HUDEP-2 (cell line): ENCODE measurements at regions not wholly inside any gene's neighbourhood (a gene's known extent, or its start where the extent isn't known, plus 50 kb on each side); places are given as distances from the start of the nearest gene placed in this dataset.
A peak's percentile ranks its signal among the peaks of the same experiment; 100 is the strongest.
"Not testable (repeated sequence)": the region's sequence is repeated elsewhere in the genome, so short reads cannot be mapped to it uniquely, and the experiment has no call there.

Experiments
- DNase-seq, 76 experiments: peaks; one replicate each; lab custom pipeline; 2025; ENCODE audit not compliant: unreplicated experiment in 76 of 76; lab: John Stamatoyannopoulos, UW

DNA sequence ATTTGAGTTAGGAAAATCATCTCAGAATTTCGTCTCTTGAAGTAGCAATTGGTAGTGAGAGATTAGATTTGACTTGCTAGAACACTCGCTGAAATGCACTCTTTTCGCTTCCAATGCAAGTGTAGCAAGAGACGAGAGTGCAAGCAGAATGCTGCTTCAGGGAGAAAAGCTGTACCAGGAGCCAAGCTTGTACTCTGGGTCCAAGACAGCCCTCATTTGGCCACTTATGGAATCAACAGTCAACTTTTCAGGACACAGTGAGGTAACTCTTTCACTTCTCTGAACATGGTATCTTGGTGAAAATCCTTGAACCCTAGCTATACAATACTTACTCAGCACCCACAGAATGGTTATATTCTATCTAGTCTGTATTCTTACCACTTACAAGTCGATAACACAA lies 107.6 kb upstream of the TERB2 start:
- DNase-seq: not testable (repeated sequence)

DNA sequence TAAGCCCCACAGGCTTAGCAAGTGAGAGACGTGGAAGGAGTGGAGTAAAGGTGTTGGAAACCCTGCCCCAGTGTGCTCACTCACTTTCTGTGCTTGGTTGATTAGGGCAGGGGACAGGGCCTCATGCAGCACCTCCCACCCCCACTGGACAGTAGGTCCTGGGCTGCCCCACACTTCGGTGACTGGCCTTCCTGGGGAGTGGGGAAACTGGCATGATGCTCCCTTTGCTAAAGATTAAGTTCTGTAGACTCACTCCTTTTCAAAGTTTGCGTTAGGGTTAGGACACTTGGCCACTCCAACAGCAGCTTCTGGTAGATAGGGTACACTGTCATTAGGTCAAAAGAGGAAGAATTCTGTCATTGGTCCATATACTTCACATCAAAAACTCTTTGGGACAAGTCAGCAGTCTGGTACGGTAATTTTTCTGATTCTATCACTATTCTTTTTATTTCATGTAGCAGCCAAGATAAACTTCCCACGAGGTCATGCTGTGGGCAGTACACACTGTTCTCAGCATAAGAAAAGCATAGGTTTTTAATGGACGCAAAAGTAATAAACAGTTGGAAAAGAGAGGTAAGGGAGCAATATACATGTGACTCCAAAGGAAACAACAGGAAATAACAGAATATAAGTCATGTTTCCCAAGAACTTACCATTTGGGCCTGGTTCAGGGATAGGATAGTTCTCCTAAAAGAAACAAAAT lies 106.6 kb upstream of the TERB2 start:
- DNase-seq: not testable (repeated sequence)

DNA sequence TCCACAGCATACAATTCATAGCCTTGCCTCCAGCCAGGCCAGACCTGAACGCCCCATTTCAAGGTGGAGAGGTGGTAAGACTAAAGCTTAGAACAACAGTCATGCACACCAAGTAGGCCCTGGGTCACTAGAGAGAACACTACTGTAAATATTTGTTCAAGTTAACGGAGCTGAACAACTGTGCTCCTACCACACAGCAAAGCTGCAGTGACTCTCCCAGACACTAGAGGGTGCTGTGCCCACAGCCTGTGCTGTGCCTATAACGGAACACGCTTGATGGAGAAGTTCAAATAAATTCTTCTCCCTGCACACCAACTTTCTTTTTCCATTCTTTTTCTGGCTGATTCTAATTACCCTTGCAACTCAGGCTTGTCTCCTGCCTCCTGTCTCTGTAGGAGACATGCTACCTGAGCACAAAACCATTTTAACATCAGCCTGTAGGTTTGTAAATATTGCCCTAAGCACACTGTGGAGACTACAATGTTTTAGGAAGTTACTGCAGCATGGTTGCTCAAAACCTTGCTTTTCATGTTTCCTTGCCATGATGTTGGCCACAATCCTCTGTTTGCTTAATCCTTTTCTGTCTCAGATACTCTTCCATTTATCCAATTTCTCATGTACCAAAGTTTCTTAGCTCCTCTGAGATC lies 103.1 kb upstream of the TERB2 start:
- peak in 60 of 76 experiments; percentile 2 to 78 (median 34) for DNase-seq

DNA sequence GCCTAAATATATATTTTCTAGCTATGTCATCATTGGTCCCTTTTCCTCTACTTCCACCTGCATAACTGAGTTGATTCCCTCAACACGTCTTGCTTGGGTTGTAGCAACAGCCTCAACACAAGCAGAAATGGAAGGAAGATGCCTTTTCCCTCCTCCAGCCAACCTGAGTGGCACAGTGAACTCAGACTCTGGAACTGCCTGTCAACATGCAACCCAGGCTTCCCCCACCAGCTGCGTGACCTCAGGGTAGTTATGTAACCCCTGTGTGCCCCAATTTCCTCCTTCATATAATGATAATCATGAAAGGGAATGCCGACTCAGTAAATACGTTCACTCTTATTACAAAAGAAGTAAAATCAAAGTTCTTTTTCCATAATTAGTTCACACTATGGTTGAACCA lies 101.8 kb upstream of the TERB2 start:
- not testable (repeated sequence) for DNase-seq

DNA sequence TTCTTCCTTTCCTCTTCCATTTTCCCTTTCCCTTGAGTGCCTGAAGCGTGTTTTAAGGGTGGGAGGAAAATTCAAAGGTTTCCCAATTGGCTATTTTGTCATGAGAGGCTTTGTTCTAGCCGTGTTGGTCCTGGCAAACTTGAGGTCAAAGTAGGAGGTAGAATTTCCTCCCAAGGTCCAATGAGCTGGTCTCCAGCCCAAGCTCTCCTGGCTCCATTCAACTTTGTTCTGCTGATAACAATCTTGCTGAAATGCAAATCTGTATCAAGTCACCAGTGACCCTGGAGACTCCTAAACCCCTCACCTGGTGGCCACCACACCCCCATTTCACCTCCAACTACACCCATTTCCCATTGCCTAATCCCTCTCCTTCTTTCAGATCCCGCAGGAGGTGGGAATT lies 100.2 kb upstream of the TERB2 start:
- DNase-seq: not testable (repeated sequence)

DNA sequence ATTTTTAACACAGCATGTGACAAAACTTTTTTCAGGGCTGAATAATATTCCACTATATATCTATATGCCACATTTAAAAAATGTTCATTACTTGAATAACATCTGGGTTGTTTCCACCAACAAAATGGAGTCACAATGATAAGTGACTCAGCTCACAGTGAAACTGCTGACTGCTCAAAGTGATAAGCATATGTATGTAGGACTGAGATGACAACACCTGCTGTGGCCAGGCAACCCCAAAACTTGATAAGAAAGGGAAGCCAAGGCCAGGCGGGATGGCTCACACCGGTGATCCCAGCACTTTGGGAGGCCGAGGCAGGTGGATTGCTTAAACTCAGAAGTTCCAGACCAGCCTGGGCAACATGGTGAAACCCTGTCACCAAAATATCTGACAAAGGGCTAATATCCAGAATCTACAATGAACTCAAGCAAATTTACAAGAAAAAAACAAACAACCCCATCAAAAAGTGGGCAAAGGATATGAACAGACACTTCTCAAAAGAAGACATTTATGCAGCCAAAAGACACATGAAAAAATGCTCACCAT lies 99.2 kb upstream of the TERB2 start:
- DNase-seq: not testable (repeated sequence)

DNA sequence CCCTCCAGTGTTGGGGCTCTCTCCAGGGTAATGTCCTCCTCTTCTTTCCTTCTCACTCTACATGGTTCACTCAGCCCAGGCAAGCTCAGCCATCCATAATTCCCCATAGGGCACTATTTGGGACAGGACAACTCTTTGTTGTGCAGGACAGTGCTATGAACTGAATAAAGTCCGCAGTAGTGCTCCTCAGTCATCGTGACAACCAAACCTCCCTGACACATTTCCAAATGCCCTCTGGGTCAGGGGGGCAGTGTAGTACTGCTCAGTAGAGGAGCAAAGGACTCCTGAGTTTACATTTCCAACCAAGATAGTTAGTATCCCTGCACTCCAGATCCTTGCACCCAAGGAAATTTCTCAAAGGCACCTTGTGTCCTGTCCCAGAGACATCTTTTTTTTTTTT lies 97.4 kb upstream of the TERB2 start:
- not testable (repeated sequence) for DNase-seq

DNA sequence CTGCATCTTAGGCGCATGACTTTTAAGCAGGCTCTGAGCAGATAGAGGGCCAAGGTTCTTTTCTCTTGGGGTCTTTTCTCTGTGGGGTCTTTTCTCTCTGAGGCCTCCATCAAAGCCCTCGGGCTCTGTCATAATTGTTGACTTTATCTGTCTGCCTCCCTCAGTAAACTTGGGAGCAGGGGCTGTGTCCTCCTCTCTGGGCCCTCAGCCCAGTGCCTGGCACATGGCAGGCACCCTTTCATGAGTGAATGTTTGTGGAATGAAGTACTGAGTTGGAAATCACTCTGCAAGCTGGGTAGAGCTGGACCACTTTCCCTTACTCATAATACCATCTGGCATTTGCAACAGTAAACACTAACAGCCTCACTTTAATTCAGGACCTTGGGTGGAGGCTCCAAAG lies 96.3 kb upstream of the TERB2 start:
- peak in 2 of 76 experiments; percentile 1 to 5 for DNase-seq

DNA sequence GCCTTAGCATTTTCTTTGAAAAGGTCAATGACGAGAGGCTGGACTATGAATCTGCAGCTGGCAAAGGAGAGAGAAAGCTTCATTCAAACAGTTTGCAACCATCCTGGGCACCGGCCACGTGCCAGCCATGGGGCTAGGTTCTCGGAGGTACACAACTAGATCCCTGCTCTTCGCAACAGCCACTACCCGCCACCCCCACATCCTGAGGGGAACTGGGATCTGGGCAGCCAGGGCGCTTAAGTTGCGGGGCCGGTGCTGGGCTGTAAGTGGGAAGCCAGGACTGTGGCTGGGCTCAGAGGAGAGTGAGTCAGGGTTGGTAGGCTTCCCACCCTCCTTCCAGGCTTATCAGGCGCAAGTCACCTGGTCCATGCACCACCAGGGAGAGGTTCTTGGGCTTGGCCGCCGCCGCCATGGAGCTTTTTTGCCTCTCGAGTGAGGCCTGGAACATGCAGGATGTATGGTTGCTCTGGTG lies 95.0 kb upstream of the TERB2 start:
- peak in 4 of 76 experiments; percentile 10 to 24 (median 18) for DNase-seq

DNA sequence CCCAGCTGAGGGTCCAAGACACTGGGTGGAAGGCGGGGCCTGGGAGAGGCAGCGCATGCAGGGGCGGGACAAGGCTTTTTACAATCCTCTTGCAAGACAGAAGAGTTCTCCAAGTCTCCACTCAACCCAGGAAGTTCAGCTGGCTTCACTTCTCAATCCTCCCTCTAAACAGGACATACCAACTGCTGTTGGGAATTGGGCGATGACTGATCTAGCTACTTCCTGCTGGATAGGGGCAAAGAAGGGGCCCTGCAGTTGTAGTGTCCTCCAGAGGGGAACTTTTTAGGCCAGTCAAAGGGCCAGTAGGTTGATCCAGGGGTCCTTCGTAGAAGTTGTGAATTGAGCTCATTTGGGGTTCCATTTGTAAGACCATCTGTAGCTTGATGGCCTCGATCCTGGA lies 94.6 kb upstream of the TERB2 start:
- DNase-seq: no peak

DNA sequence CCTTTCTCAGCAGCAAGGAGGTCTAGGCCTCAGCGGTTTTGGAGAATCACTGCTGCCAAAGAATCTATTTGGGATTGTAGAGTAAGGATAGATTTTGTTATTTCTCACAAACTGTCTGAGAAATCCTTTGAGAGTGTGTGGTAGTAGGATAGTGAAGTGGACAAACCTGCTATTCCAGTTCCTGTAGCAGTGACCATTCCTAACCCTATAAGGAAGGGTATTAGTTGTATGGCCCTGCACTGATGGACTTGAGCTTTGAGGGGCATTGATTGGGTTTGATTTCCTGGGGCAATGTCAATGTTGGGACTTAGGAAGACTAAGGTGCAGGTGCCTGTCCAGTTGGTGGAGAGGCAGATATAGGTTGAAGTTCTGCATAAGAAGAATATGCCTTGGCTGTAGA lies 93.6 kb upstream of the TERB2 start:
- not testable (repeated sequence) for DNase-seq

DNA sequence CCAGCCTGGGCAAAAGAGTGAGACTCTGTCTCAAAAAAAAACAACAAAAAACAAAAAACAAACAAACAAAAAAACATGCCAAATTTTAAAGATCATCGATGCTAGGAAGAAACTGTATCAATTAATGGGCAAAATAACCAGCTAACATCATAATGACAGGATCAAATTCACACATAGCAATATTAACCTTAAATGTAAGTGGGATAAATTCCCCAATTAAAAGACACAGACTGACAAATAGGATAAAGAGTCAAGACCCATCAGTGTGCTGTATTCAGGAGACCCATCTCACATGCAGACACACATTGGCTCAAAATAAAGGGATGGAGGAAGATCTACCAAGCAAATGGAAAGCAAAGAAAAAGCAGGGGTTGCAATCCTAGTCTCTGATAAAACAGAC lies 88.4 kb upstream of the TERB2 start:
- not testable (repeated sequence) for DNase-seq

DNA sequence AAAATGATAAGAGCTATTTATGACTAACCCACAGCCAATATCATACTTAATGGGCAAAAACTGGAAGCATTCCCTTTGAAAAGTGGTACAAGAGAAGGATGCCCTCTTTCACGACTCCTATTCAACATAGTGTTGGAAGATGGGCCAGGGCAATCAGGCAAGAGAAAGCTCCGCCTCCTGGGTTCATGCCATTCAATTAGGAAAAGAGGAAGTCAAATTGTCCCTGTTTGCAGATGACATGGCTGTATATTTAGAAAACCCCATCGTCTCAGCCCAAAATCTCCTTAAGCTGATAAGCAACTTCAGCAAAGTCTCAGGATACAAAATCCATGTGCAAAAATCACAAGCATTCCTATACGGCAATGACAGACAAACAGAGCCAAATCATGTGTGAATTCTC lies 86.4 kb upstream of the TERB2 start:
- not testable (repeated sequence) for DNase-seq

DNA sequence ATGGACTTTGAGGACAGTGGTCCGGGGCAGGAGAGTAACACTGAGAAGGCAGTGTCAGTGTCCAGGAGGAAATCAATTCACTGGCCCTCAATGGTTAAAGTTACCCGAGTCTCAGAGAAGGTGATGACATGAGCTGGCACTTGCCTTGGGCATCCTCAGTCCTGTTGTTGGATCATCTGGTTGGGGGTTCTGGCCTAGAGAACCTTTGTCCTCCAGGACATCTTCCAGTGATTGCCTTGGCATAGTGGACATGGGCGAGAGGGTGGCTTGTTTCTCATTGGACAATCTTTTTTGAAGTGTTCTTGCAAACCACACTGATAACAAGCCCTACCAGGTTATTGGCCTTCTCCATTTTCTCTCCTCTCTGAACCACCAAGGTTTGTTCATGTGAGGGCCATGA lies 83.4 kb upstream of the TERB2 start:
- no peak for DNase-seq

DNA sequence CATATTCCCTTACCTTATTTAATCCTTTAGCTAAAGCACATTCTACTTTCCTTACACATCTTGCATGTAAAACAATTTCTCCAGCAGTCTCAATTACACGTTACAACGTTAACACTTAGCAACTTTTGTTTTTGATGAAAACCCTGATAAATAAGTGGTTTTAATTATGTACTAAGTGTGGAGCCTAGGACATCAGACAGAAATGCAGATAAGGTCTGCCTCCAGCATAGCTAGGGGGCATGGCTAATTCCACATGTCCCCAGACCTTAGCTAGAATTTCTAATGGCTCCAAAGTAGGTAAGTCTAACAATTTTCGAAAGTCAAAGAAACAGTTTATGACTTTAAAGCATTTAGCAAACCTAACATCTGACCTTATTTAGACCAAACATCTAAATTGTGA lies 77.4 kb upstream of the TERB2 start:
- DNase-seq: no peak

DNA sequence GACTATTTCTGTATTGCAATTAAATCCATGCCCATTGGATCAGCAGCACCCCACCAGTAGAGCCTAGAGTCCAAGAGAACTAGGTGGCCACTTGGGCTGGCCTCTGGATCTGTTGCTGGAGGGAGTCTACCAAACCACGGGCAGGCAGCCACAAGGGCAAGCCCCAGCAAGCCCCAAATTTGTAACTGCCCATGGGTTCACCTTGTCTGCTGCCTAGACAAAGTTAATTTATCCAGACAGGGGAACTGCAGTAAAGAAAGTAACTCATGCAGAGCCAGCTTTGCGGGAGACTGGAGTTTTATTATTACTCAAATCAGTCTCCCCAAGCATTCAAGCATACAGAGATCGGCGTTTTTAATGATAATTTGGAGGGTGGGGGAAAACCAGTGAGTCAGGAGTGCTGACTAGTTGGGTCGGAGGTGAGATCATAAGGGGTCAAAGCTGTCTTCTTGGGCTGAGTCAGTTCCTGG lies 74.0 kb upstream of the TERB2 start:
- DNase-seq: no peak

DNA sequence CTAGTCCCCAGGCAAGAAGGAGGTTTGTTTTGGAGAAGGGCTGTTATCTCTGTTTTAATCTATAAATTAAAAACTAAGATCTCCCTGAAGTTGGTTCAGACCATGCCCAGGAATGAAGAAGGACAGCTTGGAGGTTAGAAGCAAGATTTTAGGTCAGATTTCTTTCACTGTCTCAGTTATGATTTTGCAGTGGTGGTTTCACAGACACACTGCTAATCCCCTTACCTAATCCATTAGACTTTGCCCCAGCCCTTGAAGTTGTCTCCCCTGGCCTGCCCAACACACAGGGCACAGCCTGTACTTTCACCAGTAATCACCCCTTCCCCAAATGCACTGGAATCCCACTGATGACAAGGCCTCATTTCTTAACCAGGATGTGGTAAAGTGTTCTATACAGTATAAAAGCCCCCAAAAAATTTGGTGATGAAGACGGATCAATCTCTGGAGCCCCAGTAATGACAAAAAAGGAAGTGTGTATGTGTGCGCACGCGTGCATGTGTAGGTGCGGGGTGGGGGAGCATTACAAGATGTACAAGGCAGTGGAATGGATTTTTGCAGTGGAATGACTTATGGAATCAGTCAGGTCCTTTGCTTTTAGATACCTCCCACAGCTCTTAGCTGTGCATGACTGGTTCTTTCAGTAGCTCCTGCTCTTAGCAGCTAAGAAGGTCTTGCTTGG lies 73.1 kb upstream of the TERB2 start:
- DNase-seq: no peak

DNA sequence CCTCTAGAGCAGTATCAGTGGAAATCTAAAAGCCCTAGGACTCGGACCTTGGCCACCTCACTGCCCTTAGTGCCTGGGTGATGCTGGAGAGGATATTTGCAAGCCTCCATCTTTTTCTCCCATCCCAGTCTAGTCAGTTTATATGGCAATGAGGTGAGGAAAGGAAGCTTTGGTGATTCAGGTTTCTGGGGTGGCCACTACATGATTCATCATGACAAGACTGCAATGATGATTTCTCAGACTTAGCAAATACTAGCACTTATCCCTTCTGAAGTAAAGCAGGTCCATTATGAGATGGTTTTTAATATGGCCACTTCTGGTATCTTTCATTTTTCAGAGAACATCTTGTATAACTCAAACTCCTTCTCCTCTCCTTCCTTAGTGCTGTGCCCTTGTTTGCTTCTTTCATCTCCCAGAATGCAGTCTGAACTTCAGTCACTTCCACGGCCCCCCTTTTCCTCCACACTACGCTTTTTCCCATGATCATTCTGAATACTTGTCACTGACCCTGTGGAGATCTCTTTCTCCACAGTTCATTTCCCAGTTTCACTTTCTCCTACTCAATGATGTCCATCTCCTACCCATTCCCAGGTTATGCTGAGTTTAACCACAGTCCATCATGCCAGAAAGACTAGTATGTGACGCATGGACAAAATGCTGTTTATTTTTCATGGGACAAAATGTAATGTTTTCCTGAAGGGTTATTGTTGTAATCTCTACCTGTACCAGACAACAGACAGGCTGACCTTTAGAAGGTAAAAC lies 57.4 kb upstream of the TERB2 start:
- DNase-seq: not testable (repeated sequence)

DNA sequence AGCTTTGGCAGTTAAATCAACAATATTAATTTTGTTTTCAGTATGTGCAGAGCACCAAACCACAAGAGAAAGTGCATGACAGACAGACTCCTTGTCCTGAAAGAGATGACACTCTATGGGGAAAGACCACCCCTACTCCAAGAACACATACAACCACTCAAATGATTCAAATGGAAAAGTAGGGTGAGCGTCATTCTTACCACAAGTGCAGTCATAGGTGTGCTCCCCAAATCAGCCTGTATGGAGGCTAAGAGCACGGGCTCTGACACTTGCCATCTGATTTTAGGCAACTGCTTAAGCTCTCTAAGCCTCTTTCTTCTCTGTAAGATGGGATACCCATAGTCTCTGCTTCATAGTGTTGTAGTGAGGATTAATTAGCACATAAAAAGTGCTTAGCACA lies 56.7 kb upstream of the TERB2 start:
- DNase-seq: not testable (repeated sequence)

DNA sequence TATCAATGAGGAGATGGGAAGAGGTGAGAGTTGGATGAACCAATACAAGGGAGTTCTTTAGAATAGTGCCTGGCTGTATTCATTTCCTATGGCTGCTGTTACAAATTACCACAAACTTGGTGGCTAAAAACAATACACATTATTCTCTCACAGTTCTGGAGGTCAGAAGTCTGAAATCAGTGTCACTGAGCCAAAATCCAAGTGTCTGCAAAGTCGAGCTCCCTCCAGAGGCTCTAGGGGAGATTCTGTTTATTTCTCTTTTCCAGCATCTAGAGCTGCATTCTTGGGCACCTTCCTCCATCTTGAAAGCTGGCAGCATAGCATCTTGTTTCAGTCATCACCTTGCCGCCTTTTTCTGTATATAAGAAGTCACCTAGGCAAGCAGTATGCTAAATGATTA lies 55.7 kb upstream of the TERB2 start:
- DNase-seq: not testable (repeated sequence)

DNA sequence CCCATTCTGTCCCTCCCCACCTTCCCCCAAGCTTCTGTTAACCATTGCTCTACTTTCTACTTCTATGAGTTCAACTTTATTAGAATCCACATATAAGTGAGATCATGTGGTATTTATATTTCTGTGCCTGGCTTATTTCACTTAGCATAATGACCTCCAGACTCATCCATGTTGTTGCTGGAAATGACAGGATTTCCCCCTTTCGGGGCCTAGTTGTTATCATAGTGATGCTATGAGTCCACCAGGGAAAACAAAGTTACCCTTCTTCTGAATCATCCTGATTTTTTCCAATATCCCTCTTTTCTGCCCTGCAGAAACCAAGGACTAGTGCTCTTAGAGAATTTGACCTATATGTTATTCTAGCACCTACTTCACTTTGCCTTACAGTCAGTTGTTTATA lies 53.2 kb upstream of the TERB2 start:
- DNase-seq: not testable (repeated sequence)
